Type B pancreatic cell (in vitro differentiated cells): ENCODE measurements at regions not wholly inside any gene's neighbourhood (a gene's known extent, or its start where the extent isn't known, plus 50 kb on each side); places are given as distances from the start of the nearest gene placed in this dataset.

Experiments used
- DNase-seq: peaks from one replicate; pipeline ENCODE4 v3.0.0; 2021; ENCODE audit warnings: mixed read lengths; ENCODE audit not compliant: unreplicated experiment; ENCODE audit errors: extremely low spot score
- H3K27ac Mint-ChIP-seq: 2 replicates; pipeline ENCODE4 v1.8.0; 2021; ENCODE audit warnings: mild to moderate bottlenecking, mixed read lengths
- H3K27me3 Mint-ChIP-seq: 2 replicates; pipeline ENCODE4 v1.8.0; 2021; ENCODE audit warnings: mixed read lengths
- H3K36me3 Mint-ChIP-seq: 2 replicates; pipeline ENCODE4 v1.8.0; 2021; ENCODE audit warnings: mixed read lengths
- H3K4me1 Mint-ChIP-seq: one replicate; pipeline ENCODE4 v1.8.0; 2021; ENCODE audit warnings: mixed read lengths; ENCODE audit not compliant: unreplicated experiment
- H3K4me3 Mint-ChIP-seq: 2 replicates; pipeline ENCODE4 v1.8.0; 2021; ENCODE audit warnings: mild to moderate bottlenecking, mixed read lengths
- H3K9me3 Mint-ChIP-seq: 2 replicates; pipeline ENCODE4 v1.8.0; 2021; ENCODE audit warnings: mixed read lengths
- CTCF ChIP-seq: fragments of 200-600 bp; sonication (generic); conservative IDR thresholded peaks from 2 replicates; pipeline ENCODE4 v1.5.0; 2021; ENCODE audit warnings: antibody characterized with exemption, mild to moderate bottlenecking

- Mint-ChIP-seq H3K36me3 (peaks cover 3% of the 10 kb centered on the region), H3K4me3 (no peak overlapping the region), H3K9me3 (peaks cover 10% of the 10 kb centered on the region), H3K27ac (no peak overlapping the region), H3K4me1 (peaks cover 7% of the 10 kb centered on the region), H3K27me3 (peaks cover 4% of the 10 kb centered on the region)
- TF ChIP-seq CTCF: no peak
- peak; percentile 40 for DNase-seq
Observed at GRCh38 chr6:167730441-167730840, 96.3 kb upstream of the AFDN start.

GRCh38 chr6:167731216-167731615, 95.5 kb upstream of the AFDN start:
- Mint-ChIP-seq H3K4me1 (peaks cover 12% of the 10 kb centered on the region), H3K27ac (no peak overlapping the region), H3K27me3 (peaks cover 9% of the 10 kb centered on the region), H3K9me3 (peaks cover 10% of the 10 kb centered on the region), H3K36me3 (peaks cover 3% of the 10 kb centered on the region), H3K4me3 (no peak overlapping the region)
- peak; percentile 51 for DNase-seq
- no peak for TF ChIP-seq CTCF

GRCh38 chr6:167731731-167732422, 94.8 kb upstream of the AFDN start:
- H3K27ac Mint-ChIP-seq: no peak overlapping the region
- no peak overlapping the region for H3K4me3 Mint-ChIP-seq
- H3K4me1 Mint-ChIP-seq: peaks cover 12% of the 10 kb centered on the region
- peak; percentile 54 for DNase-seq
- no peak for TF ChIP-seq CTCF
- peaks cover 9% of the 10 kb centered on the region for H3K27me3 Mint-ChIP-seq
- H3K9me3 Mint-ChIP-seq: peaks cover 10% of the 10 kb centered on the region
- H3K36me3 Mint-ChIP-seq: peaks cover 3% of the 10 kb centered on the region

- DNase-seq: peak; percentile 54
- no peak overlapping the region for H3K4me3 Mint-ChIP-seq
- H3K27me3 Mint-ChIP-seq: peaks cover 13% of the 10 kb centered on the region
- H3K27ac Mint-ChIP-seq: no peak overlapping the region
- H3K9me3 Mint-ChIP-seq: peaks cover 6% of the 10 kb centered on the region
- H3K36me3 Mint-ChIP-seq: peaks cover 3% of the 10 kb centered on the region
- no peak for TF ChIP-seq CTCF
- peaks cover 12% of the 10 kb centered on the region for H3K4me1 Mint-ChIP-seq
Observed at GRCh38 chr6:167733740-167734661, 92.7 kb upstream of the AFDN start.

GRCh38 chr6:167734662-167735083, 92.0 kb upstream of the AFDN start:
- H3K27me3 Mint-ChIP-seq: peaks cover 13% of the 10 kb centered on the region
- H3K4me1 Mint-ChIP-seq: peaks cover 12% of the 10 kb centered on the region
- TF ChIP-seq CTCF: no peak
- peak; percentile 63 for DNase-seq
- no peak overlapping the region for H3K4me3 Mint-ChIP-seq
- H3K36me3 Mint-ChIP-seq: peaks cover 3% of the 10 kb centered on the region
- H3K9me3 Mint-ChIP-seq: peaks cover 6% of the 10 kb centered on the region
- no peak overlapping the region for H3K27ac Mint-ChIP-seq
